Activated naive CD8-positive, alpha-beta T cell treated with anti-CD3 and anti-CD28 coated beads for 36 hours (primary cell): ENCODE measurements at regions not wholly inside any gene's neighbourhood (a gene's known extent, or its start where the extent isn't known, plus 50 kb on each side); places are given as distances from the start of the nearest gene placed in this dataset.

Source experiments
- DNase-seq: peaks from one replicate; pipeline ENCODE4 v3.0.0; 2021
- H3K27ac Mint-ChIP-seq: one replicate; pipeline ENCODE4 v1.8.0; 2022; ENCODE audit warnings: mild to moderate bottlenecking, moderate library complexity, mixed read lengths
- H3K27me3 Mint-ChIP-seq: one replicate; pipeline ENCODE4 v1.8.0; 2022; ENCODE audit warnings: mild to moderate bottlenecking, mixed read lengths
- H3K36me3 Mint-ChIP-seq: one replicate; pipeline ENCODE4 v1.8.0; 2021; ENCODE audit warnings: mild to moderate bottlenecking, mixed read lengths
- H3K4me1 Mint-ChIP-seq: one replicate; pipeline ENCODE4 v1.8.0; 2021; ENCODE audit warnings: mixed read lengths
- H3K4me3 Mint-ChIP-seq: one replicate; pipeline ENCODE4 v1.8.0; 2022; ENCODE audit warnings: mild to moderate bottlenecking, moderate library complexity, mixed read lengths
- H3K9me3 Mint-ChIP-seq: one replicate; pipeline ENCODE4 v1.8.0; 2022; ENCODE audit warnings: mixed read lengths

- no peaks in the 10 kb centered on the region for H3K36me3 Mint-ChIP-seq
- no peak for DNase-seq
- no peaks in the 10 kb centered on the region for H3K9me3 Mint-ChIP-seq
- H3K27ac Mint-ChIP-seq: no peak overlapping the region
- peaks cover 3% of the 10 kb centered on the region for H3K27me3 Mint-ChIP-seq
- H3K4me3 Mint-ChIP-seq: no peak overlapping the region
- no peaks in the 10 kb centered on the region for H3K4me1 Mint-ChIP-seq
These were observed 423.5 kb upstream of the SLC14A2 start for GRCh38 chr18:45191795-45192194.

DNA sequence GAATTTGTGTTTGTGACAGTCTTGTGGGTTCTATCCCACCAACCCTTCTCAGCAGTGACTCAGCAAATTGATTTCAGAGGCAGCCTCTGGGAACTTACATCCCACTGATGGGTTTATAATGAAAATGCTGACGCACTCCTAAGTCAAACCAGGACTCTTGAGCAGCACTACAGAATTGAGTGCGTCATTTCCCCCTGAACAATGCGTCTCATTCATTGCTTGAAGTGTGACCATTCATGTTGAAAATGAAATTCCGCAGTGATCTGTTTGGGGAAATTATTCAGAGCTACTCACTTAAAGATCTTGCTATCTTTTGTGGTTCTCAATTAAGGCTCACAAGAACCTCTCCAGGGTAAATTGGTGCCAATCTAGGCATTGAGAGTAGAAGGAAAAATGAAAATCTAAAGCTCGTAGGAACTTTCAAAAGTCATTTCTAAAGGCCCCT is 417.7 kb upstream of the SLC14A2 start:
- no peak overlapping the region for H3K27ac Mint-ChIP-seq
- H3K36me3 Mint-ChIP-seq: no peaks in the 10 kb centered on the region
- H3K27me3 Mint-ChIP-seq: peaks cover 14% of the 10 kb centered on the region
- H3K9me3 Mint-ChIP-seq: no peaks in the 10 kb centered on the region
- DNase-seq: no peak
- H3K4me1 Mint-ChIP-seq: peaks cover 2% of the 10 kb centered on the region
- no peak overlapping the region for H3K4me3 Mint-ChIP-seq

GRCh38 chr18:45198526-45198925 is 416.8 kb upstream of the SLC14A2 start:
- H3K36me3 Mint-ChIP-seq: no peaks in the 10 kb centered on the region
- H3K27ac Mint-ChIP-seq: no peak overlapping the region
- peaks cover 15% of the 10 kb centered on the region for H3K27me3 Mint-ChIP-seq
- peaks cover 2% of the 10 kb centered on the region for H3K4me1 Mint-ChIP-seq
- H3K4me3 Mint-ChIP-seq: no peak overlapping the region
- DNase-seq: no peak
- no peaks in the 10 kb centered on the region for H3K9me3 Mint-ChIP-seq

DNA sequence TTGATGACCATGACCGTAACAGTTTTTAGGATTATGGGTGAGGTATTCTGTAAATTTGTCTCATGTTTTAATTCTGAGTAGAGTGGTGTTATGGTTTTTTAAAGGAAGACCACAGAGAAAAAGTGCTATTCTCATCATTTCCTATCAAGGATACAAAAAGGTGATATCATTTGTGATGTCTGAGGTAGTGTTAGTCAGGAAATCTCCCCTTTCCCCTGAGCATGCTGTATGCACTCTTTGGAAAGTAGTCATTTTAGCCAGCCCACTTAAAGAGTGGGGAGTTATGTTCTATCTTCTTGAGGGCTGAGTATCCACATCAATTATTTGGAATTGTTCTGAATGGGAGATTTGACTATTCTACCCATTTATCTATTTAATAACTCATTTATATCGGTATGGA is 414.2 kb upstream of the SLC14A2 start:
- H3K27ac Mint-ChIP-seq: no peak overlapping the region
- H3K4me1 Mint-ChIP-seq: peaks cover 2% of the 10 kb centered on the region
- H3K4me3 Mint-ChIP-seq: no peak overlapping the region
- H3K36me3 Mint-ChIP-seq: no peaks in the 10 kb centered on the region
- no peaks in the 10 kb centered on the region for H3K9me3 Mint-ChIP-seq
- H3K27me3 Mint-ChIP-seq: peaks cover 13% of the 10 kb centered on the region
- DNase-seq: no peak

- no peak for DNase-seq
- Mint-ChIP-seq H3K4me1 (peaks cover 2% of the 10 kb centered on the region), H3K27ac (no peak overlapping the region), H3K27me3 (peaks cover 13% of the 10 kb centered on the region), H3K36me3 (no peaks in the 10 kb centered on the region), H3K4me3 (no peak overlapping the region), H3K9me3 (no peaks in the 10 kb centered on the region)
These were observed 413.8 kb upstream of the SLC14A2 start for GRCh38 chr18:45201489-45201888.

- Mint-ChIP-seq H3K4me1 (peaks cover 2% of the 10 kb centered on the region), H3K27me3 (peaks cover 12% of the 10 kb centered on the region), H3K27ac (no peak overlapping the region), H3K4me3 (no peak overlapping the region), H3K9me3 (no peaks in the 10 kb centered on the region), H3K36me3 (no peaks in the 10 kb centered on the region)
- DNase-seq: no peak
These were observed 413.2 kb upstream of the SLC14A2 start for GRCh38 chr18:45202061-45202460.

- no peak for DNase-seq
- Mint-ChIP-seq H3K4me1 (no peaks in the 10 kb centered on the region), H3K27me3 (peaks cover 9% of the 10 kb centered on the region), H3K36me3 (no peaks in the 10 kb centered on the region), H3K27ac (no peak overlapping the region), H3K4me3 (no peak overlapping the region), H3K9me3 (no peaks in the 10 kb centered on the region)
These were observed 411.6 kb upstream of the SLC14A2 start for GRCh38 chr18:45203677-45204076.

DNA sequence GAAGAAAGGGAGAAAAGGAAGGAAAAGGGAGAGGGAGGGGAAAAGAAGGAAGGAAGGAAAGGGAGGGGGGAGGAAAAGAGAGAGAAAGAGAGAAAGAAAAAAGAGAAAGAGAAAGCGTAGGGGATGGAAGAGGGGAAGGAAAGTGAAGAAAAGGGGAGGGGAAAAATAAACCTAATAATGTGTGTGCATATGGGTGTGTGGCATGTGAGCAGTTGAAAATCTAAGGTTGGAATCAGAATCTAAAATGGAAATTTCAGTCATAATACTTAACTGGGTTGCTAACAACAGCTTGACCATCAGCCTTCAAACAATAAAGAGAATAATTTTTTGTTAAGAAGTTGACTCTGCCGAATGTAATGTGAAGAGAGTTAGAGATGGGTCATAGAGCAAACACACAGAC is 407.9 kb upstream of the SLC14A2 start:
- Mint-ChIP-seq H3K9me3 (no peaks in the 10 kb centered on the region), H3K27ac (no peak overlapping the region), H3K4me1 (no peaks in the 10 kb centered on the region), H3K4me3 (no peak overlapping the region), H3K36me3 (no peaks in the 10 kb centered on the region), H3K27me3 (peaks cover 3% of the 10 kb centered on the region)
- DNase-seq: no peak

- Mint-ChIP-seq H3K4me3 (no peak overlapping the region), H3K27me3 (no peaks in the 10 kb centered on the region), H3K36me3 (no peaks in the 10 kb centered on the region), H3K4me1 (no peaks in the 10 kb centered on the region), H3K9me3 (no peaks in the 10 kb centered on the region), H3K27ac (no peak overlapping the region)
- DNase-seq: no peak
These were observed 407.1 kb upstream of the SLC14A2 start for GRCh38 chr18:45208164-45208563.

DNA sequence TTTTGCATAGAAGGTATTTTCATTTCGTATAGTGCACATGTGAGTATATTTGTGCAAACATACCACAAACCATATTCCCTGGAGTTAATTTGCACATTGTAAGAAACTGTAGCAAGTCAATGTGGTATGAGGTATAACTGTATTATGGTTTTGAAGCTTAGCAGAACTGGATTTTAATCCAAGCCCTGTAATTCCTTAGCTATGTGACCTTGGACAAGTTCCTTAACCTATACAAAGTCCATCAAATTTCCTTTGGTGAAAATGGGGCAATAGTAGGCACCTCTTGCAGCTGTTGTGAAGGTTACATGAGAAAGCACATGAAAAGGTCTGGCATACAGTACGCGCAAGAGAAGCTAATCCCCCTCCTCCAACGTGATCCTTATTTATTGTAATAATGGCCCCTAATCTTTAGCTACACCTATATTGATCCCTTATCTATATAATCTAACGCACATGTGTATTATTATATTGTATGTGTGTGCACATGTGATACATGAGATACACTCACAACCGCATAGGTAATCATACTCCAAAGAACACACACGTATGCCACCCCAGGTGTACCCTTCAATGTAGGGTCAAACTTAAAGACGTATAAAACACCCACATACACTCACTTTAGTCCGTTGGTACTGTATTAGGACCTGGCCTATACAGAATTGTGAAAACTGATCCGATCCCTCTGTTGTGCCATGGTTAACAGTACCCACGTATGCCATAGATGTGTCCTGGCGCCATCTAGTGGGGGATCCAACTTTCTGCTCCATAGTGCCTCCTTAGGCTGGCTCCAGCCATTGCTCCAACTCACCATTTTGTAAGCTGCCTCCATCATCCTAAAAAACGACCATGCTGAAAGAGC is 402.9 kb upstream of the SLC14A2 start:
- H3K27ac Mint-ChIP-seq: no peak overlapping the region
- H3K4me1 Mint-ChIP-seq: no peaks in the 10 kb centered on the region
- peak; percentile 63 for DNase-seq
- no peaks in the 10 kb centered on the region for H3K36me3 Mint-ChIP-seq
- H3K4me3 Mint-ChIP-seq: no peak overlapping the region
- peaks cover 9% of the 10 kb centered on the region for H3K27me3 Mint-ChIP-seq
- no peaks in the 10 kb centered on the region for H3K9me3 Mint-ChIP-seq

DNA sequence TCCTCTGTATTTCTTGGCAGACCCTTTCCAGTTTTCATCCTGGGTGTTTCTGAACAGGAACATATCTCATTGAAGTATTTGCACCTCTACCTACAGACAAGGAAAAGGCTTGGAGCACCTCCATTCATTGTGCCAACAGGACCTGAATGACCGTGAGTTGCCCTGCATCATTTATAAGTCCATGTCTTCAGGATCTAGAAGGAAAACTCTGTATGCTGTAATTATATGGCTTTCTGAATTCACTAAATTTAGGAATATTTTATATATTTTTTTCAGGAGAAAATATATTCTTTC is 402.3 kb upstream of the SLC14A2 start:
- Mint-ChIP-seq H3K27ac (no peak overlapping the region), H3K9me3 (no peaks in the 10 kb centered on the region), H3K4me3 (no peak overlapping the region), H3K27me3 (peaks cover 9% of the 10 kb centered on the region), H3K36me3 (no peaks in the 10 kb centered on the region), H3K4me1 (no peaks in the 10 kb centered on the region)
- DNase-seq: no peak

DNA sequence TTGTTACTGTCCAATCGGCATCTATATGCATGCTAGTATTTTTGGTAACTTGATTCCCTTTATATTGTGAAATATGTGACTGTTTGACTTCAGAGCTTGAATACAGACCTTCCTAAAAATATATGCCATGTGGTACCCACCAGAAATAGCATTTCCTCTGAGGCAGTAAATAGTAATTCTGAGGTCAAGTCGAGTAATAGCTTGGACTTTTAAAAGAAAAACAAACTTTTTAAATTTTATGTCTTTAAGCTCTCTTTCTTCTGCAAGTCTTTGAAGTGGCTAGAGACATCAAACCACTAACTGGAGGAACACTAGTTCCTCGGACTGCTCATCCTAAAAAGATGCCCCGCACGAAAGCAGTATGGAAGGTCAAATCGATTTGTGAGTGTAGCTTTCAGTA is 396.8 kb upstream of the SLC14A2 start:
- Mint-ChIP-seq H3K9me3 (no peaks in the 10 kb centered on the region), H3K27me3 (peaks cover 12% of the 10 kb centered on the region), H3K4me3 (no peak overlapping the region), H3K36me3 (no peaks in the 10 kb centered on the region), H3K4me1 (no peaks in the 10 kb centered on the region), H3K27ac (no peak overlapping the region)
- DNase-seq: no peak

DNA sequence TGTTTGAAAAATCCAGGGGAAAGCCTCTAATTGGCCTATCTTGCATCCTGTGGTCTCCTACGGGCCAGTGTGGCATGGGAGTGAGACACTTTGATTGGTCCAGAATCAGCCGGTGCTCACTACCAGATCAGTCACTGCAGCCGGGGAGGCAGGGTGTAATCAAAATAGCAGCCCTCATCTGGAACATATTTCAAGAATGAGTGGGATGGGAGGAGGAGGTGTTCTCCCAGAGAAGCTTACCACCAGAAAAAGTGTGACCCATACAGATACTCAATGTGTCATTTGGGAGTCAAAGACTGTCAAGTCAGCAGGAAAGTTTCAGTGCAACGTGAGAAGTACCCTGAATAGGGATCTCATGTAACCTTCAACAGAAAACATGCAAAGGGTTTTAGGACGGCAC is 393.9 kb upstream of the SLC14A2 start:
- Mint-ChIP-seq H3K27ac (no peak overlapping the region), H3K4me3 (no peak overlapping the region), H3K27me3 (peaks cover 3% of the 10 kb centered on the region), H3K9me3 (peaks cover 2% of the 10 kb centered on the region), H3K36me3 (no peaks in the 10 kb centered on the region), H3K4me1 (no peaks in the 10 kb centered on the region)
- no peak for DNase-seq

DNA sequence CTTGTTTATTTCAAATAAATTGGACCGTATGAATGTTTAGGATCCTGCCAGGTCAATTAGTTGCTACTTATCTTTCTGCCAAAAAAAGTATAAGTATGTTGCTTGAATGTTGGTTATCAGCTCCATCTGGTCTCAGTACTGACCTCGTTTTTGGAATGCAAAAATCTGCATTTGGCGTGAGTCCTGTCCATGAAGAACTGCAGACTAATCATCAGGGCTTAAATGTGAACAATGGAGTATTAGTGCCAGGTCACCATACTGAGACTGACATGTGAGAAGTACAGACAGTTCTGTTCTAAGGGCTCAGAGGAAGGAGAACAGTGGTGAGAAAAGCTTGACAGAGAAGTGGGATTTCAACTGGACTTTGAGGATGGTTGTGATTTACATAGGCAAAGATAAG is 393.1 kb upstream of the SLC14A2 start:
- Mint-ChIP-seq H3K4me3 (no peak overlapping the region), H3K9me3 (peaks cover 2% of the 10 kb centered on the region), H3K27ac (no peak overlapping the region), H3K36me3 (no peaks in the 10 kb centered on the region), H3K27me3 (peaks cover 3% of the 10 kb centered on the region), H3K4me1 (no peaks in the 10 kb centered on the region)
- no peak for DNase-seq

DNA sequence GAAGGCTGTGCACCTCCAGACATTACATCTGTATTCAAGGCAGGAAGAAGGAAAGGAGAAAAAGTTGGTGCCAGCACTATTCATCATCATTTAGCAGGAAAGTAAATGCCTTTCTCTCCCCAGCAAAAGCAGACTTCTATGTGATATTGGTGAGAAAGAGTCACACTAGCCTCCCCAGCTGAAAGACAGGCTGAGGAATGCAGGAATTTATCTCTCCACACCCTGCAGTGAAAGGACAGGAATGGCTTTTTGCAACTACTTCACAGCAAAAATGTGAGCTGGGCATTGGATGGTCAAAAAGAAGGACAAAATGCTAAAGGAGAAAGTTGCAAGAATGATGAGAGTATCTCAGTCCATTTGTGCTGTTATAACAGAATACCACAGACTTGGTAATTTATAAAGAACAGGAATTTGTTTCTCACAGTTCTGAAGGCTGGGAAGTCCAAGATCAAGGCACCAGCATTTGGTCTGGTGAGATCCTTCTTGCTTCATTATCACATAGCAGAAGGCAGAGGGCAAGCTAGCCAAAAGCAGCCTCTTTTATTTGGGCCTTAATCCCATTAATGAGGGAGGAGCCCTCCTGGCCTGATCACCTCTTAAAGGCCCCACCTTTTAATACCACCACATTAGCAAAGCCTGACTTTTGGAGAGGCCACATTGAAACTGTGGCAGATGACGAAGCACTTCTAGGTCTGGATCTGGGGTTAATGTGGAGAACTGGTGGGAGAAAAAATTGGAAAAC is 388.1 kb upstream of the SLC14A2 start:
- Mint-ChIP-seq H3K4me1 (no peaks in the 10 kb centered on the region), H3K36me3 (no peaks in the 10 kb centered on the region)

More for the DNA sequence above, 388.1 kb upstream of the SLC14A2 start:
- Mint-ChIP-seq H3K27ac (no peak overlapping the region), H3K27me3 (peaks cover 3% of the 10 kb centered on the region), H3K4me3 (no peak overlapping the region), H3K9me3 (peaks cover 2% of the 10 kb centered on the region)
- DNase-seq: no peak
